Germinal center (tissue), 1 donor: ENCODE measurements at regions not wholly inside any gene's neighbourhood (a gene's known extent, or its start where the extent isn't known, plus 50 kb on each side); places are given as distances from the start of the nearest gene placed in this dataset.

ENCODE experiments used
- DNase-seq: peaks from one replicate; pipeline ENCODE4 v3.0.0; 2012; ENCODE audit warnings: mixed read lengths, low spot score

DNA sequence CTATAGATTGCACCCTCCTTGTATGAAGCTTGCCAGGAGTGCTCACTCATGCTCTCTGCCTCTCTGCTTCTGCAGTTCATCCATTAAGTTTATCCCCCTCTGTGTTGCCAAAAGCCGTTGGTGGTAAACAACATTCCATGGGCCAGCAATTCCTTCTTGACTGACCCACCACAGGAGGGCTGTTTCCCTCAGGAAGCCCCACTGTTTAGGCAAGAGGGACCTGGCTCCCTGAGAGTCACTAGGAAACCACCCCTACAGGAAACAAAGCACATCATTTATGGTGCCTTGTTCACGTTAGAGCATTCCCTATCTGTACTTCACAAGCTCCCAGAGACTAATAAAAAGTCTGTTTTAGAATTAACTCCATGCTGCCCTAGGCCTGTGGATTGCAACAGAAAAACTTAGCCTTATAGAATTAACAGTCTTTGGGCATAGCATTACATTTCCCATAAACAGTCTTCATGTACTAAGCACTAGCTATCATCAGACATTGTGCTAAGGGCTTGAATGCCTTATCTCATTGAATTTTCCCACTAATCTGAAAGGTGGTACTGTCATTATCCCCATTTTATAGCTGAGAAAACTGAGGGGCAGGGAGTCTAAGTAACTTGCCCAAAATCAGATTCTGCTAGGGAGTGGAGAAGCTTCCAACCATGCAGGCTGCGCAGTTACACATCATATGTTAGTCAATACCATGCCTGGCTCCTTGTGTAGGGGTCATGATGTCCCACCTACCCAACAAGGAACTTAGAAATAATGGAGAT lies 149.9 kb downstream of the SHQ1 start:
- no peak for DNase-seq

DNA sequence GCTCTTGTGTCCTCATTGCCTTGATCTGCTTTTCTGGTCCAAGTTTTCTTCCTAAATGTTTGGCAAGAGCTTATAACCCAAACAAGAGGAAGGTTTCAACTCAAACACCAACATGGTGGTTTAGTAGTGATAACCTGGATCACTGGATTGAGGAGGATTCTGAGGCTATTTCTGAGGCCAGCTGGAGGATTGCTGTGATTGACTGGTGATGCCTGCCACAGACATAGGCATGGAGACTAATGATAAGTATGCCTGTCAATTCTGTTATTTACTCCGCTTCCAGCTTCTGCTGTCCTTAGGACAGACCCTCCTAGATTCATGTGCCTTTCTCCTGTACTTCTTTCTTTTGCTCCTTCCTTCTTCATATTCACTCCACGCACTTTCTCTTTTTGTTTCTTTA lies 150.5 kb downstream of the SHQ1 start:
- DNase-seq, result no peak

DNA sequence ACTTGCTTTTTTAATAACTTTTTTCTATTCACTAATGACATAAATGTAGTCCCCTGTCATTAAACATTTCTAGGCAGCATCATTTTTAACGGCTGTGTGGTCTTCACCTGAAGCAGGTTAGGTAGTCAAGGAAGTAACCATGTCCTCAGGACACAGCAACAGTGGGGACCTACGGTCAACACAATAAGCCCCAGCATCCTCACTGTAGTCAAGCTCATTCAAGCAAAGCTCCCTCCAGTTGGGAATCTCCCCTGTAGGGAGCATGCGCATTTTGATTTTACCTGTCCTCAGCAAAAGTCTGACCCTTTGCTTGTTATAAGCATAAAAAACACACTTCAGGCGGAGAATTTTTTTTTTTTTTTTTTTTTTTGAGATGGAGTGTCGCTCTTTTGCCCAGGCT lies 151.4 kb downstream of the SHQ1 start:
- DNase-seq, result no peak

DNA sequence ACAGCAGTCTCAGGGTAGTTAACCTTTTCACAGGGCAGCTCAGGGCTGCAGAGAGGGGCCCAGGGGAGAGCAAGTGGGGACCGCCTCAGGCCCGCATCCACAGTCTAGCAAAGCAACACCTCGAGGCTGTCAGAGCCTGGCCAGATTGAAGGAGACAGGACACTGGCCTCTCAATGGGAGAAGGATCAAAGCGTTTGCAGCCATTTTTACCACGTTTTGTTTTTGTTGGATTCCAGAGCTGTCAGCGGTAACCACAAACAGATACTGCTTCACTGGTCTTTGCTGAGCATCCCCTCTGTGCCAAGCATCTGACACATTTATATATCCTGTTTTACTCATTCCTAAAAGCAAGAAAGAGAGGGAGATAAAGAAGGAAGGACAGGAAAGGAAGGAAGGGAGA lies 153.8 kb downstream of the SHQ1 start:
- DNase-seq, result no peak

DNA sequence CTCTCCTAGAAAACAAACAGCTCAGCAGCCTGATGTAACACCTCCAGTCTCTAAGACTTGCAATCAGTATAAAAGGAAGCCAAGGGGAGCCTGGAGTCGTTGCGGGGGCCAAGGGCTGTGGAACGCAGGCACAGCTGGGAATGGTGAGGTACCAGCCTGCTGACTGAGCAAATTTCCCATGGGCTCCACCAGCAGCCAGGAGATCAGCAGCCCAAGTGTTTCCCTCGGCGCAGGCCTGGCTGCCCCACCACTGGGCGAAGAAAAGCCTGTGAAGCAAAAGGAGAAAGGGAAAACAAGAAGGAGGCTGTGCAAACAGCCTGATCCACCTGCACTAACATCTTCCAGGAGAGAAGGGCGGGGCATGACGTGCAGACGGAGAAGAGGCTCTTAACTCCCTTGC lies 155.3 kb downstream of the SHQ1 start:
- no peak for DNase-seq

DNA sequence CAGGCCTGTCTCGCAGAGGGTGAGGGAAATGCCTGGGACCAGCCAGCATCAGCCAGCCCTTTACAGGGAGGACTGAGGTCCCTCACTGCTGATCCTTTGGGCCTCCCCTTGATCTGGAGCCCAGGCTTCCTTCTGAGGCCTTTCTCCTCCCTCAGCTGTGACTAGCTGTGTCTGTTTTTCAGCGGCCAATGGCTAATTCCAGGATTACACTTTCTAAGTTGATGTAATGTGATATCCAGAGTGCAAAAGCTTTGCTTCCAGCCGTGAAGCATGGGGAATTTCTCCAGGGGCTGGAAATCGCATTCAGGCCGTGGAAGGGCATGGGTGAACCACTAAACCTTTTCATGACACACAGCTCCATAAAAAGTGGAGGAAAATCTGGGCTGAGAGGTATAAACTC lies 157.6 kb downstream of the SHQ1 start:
- DNase-seq, result no peak

DNA sequence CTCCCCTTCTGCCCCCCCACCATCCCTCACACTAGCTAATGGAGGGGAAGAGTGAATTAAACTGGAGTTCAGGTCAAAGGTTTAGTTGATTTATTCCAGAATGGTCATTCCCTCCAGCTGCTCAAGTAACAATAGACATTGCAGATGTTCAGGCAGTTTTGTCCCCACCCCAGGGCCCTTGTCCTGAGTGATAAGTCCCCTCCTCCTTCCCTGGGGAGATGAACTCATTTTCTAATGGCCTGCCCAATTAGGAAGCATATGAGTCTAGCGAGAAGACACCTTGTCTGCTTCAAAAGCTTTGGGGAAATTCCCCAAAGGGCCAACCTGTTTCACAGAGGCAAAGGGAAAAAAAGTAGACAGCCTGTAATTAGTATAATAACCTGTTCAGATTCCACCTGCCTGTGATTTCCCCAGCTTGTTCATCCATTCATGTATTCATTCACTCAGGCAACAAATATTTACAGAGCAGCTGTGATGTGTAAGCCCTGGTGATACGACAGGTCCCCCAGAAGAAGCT lies 165.3 kb downstream of the SHQ1 start:
- DNase-seq, result peak; percentile 30

DNA sequence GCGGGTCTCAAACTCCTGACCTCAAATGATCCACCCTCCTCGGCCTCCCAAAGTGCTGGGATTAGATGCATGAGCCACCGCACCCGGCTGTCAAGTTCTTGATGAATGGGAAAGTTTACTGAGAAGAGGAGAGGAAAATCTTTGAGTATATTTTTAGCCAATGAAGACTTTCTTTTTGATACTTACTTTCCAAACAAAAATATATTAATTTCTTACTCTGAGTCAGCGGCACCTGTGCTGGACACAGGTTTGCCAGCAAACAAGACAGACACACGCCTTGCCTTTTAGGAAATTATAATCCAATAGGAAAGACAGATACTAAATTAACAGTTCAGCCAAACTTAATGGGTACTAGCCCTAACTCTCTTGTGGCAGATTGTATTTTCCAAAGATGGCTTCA lies 166.6 kb downstream of the SHQ1 start:
- no peak for DNase-seq

DNA sequence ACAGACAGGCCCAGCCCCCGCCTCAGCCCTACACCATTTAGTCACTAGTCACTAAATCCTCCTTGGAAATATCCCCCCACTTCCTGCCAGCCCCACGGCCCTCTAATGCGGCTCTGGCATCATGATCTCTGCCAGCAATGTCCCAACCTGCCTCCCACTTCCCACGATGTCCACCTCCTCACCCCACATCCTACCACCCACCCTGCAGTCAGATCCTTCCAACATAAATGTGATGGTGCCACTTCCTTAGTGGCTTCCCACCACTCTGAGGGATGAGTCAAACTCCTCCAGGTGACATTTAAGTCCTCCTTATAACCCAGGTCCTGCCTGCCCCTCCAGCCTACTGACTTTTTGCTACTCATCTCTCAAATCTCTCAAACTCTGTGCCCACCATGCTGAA lies 167.5 kb downstream of the SHQ1 start:
- DNase-seq, result no peak

DNA sequence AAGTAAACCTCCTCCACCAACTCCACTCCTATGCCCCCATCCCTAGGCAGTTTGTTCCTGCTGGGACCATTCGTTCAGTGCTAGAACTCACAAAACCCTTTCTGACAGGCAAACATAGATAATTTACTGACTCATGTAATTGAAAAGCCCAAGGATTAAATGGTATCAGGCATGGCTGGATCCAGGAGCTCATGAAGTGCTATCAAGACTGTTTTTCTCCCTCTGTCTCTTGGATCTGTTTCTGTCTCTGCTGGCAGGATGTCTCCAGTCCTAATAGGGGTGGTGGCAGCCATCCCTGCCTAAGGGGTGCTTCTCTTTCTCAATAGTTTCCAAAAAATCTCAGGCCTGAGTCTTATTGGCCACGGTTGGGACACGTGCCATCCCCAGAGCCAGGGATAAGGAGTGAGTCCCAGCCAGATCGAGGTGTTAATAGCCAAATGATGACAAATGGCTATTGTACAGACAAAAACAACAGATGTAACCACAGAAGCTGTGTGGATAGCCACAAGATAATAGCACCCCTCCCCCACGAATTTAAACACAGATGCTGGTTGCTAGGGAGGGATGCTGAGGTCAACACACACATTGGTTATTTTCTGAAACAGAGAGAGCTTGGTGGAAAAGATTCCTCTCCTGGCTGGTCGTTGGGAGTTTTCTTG lies 168.6 kb downstream of the SHQ1 start:
- DNase-seq, result no peak

DNA sequence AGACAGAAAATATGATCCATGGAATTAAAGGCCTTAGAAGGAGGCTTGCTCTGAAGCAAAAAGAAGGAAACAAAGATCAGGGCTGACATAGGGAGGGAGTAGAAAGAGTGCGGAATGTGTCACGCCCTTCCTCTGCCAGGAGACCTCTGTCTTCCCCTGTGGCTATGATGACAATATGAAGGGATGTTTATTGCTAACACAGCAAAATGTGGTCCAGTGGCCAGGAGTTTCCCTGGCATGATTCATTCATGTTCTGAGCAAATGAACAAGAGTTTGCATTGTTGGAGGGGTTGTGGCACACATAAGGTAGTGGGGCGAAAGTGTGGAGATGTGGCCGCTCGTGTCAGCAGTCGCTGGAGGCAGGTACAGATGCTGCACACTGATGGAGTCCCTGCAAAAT lies 169.4 kb downstream of the SHQ1 start:
- DNase-seq, result no peak

DNA sequence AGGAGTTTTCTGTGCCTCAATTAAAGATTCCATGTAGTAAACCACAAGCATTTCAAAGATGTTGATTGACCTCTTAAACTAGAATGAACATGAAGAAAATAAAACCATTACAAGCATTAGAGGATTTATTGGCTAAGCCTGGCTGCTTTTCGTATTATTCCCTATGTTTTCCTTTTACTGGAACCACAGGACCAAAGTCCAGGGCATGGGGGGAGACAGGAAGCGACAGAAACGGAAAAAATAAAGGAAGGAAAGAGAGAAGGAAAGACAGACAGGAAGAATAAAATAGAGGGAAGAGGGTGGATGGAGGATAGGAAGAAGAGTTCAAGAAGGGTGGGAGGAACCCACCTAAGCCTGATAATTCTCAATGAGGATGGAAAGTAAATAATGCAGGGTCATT lies 169.9 kb downstream of the SHQ1 start:
- no peak for DNase-seq

DNA sequence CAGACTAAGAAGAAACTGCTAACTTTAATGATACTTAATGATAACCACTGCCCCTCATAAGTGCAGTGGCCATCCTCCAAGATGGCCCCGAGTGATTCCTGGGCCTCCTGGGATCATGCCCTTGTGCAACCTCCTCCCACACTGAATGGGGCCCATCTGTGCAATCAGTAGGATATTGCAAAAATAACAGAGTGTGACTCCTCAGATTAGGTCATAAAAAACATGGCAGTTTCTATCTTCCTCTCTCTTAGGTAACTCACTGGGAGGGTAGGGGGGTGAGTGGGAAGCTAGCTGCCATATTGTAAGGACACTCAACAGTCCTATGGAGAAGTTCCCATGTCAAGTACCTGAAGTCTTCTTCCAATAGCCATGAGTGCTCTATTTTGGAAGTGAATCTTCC lies 173.0 kb downstream of the SHQ1 start:
- DNase-seq, result no peak

DNA sequence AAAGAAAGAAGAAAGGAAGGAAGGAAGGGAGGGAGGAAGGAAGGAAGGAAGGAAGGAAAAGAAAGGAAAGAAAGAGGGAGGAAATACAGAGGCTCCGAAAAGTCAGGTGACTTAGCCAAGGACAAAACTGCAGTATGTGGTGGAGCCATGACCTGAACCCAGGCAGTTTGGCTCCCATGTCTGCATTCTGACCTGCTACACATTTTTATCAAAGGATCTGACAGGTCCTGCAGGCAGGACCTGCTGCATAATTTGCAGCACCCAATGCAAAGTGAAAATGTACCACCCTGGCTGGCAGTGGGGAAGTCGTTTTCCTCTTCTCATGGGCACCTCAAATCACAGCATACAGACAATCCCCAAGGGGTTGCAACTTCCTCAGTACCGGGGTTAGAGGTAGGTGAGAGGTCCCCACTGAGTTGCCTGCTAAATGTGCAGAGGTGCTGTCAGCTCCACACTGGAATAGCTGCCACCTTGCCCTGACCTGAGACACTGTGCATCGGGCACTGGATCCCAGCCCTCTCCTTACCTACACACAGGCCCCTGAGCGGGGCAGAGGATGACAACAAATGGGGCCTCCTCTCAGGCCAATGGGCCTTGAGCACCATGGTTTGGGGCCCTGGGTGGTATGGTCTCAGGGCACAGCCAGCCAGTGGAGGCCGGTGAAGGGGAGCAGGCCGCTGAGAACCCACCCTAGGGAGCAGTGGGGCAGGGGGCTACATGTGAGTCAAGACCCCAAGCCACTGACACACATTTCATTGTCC lies 175.1 kb downstream of the SHQ1 start:
- peak; percentile 76 for DNase-seq

DNA sequence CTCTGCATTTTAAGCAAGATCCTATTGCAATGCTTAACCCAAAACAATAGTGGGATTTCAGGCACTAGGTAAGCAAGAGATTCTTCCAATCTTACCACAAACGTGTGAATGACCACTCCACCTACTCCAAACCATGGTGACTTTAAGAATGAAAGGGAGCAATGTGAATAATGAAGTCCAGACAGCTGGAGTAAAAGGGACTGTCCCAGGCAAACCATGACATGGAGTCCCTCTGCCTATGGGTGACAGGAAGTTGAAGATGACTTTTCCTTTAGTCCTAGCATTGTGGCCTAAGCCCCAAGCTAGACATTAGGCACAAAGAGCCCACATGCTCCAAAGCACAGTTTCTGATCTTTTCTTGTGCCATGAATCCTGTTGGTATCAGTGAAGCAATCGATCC lies 179.0 kb downstream of the SHQ1 start:
- DNase-seq, result no peak

DNA sequence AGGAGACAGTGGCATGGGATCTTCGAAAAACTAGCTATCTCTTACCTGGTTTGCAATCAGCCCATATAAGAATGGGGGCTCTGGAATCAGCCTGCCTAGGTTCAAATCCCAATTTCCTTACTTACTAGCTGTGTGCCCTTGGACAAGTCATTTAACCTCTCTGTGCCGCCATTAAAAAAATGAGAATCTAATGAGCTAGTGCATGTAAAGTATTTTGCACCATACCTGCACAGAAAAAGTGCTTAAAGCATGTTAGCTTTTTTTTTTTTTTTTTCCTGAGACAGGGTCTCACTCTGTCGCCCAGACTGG lies 181.8 kb downstream of the SHQ1 start:
- no peak for DNase-seq

DNA sequence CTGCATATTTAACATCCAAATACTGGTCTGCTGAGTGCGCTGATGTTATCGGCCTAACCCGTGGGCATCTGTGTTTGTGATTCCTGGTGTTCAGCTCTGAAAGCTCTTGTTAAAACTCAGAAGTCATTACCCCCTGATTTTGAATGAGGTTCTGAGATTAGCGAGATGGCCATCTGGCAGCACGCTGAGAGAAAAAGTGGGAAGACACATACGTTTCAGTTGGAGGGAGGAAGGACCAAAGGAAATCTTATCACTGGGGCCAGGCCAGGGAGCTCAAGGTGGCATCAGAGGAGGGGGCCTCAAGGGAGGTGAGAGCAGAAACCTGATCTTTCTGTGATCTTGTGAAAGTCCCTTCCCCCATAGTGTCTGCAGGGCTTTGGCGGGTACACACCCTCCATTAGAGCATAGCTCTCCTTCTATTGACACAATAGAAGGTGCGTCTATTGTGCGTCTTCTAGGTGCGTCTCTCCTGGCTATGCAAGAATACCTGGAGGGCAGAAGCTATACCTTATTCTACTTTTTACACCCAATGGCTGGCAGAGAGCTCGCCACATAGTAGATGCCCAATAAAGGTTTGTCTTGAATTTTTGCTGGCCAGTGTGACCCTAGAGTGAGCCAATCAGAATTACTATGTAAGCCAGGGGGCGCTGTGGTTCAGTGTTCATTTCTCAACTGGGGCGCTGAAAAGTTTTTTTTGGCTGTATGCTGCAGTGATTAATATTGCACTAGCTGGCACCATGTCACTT lies 182.4 kb downstream of the SHQ1 start:
- DNase-seq, result peak; percentile 57

DNA sequence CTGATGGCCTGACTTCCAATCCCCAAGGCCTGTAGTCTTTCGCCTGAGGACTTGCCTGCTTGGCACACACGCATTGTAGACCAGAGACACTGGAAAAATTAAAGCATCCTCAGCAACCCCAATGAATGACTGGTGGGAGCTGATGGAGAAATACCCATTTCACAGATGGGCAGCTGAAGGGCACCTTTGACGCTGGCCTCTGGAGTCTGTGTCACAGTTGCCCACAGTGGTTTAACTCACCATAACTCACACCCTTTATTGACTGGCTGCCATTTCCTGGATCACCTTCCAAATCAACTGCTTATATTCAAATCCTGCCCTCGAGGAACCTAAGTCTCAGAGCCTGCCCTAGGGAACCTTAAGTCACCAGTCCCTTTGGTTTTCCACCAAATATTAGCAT lies 183.1 kb downstream of the SHQ1 start:
- DNase-seq, result no peak

DNA sequence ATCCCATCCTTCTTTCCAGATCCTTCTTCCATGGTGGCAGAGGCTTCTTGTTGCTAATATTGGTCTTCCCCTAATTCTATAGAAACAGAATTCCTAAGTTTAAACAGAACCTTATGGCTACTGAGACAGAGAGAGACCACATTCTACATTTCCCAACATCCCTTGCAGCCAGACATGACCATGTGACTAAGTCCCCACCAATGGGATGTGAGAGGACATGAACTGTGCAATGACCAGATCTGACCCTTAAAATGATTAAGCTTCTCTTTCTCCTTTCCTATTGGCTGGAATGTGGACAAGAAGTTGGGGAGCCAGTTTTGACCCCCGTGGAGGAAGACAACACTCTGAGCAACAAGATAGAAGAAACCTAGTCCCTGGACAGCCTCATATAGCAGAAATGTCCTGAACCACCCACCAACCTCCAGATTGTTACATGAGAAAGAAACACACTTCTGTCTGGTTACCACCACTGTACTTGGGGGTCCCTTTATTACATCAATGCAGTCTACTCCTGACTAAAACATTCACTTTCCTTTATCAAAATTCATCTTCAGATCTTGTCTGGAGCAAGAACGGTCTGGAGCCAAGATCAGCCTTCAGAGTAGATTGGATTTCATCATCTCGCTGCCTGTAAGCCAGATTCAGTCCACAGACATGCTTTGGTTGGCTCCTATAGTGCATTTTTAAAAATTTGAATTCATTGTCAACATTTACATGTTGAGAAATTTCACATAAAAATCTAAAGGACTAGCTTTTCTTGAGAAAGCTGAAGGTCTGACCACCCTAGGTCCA lies 183.9 kb downstream of the SHQ1 start:
- DNase-seq, result no peak

DNA sequence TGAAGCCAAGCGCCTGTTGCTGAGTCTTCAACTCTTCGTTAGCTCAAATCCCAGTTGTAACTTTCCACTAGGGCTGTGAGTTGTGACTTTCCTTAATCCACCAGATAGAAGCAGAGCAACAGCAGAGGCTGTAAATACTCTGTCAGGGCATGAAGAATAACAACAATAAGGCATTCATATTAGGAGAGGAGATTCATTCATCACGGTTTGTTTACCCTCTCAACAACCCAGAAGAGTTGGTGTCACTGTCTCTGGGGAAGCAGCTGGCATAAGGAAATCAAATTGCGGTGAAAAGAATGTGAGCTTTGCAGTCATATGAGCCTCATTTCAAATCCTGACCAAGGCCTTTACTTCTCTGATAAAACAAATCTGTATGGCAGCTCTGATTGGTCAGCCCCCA lies 184.8 kb downstream of the SHQ1 start:
- no peak for DNase-seq

DNA sequence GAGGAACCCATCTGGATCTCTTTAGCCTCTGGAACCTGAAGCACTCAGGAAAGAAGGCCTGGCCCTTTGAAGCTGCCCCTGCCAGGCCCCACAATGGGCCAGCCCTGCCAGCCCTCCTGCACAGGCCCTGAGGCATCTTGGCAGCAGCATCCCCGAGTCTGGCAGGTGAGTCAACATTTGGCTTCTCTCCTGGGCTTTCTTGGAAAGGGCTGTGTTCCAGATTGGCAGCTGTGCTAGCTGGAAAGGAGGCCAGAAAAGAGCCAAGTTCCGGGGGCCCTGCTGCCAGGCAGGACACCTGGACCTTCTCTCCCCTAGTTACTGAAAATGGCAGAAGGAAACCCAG lies 187.2 kb downstream of the SHQ1 start:
- no peak for DNase-seq
